ENCODE measurements at regions not wholly inside any gene's neighbourhood (a gene's known extent, or its start where the extent isn't known, plus 50 kb on each side); places are given as distances from the start of the nearest gene placed in this dataset.

DNA sequence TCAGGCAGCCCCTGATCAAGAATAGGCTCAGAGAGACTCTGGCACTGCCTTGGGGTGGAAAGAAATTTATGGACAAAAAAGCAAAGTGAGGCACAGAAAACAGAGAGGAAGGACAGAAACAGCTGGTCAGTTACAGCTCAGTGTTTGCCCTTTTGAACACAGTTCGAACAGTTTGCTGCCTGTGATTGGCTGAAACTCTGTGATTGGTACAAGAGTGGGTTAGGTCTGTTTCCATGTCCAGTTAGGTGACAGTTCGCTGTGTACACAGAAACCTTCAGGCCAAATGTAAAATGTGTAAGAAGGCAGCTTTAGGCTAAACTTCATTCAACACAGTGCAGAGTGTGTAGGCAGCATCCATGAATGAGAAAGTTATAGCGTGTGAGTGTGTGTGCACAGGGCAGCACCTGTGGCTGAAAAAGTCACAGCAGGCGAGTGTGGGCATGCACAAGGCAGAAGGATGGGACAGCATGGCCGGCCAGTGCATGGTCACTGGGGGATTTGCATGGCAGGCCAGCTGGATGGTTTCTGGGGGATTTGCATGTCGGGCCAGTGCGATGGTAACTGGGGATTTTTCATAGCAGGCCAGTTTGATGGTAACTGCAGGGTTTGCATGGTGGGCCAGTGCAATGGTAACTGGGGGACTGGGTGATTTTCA, 75.4 kb upstream of the FRMD1 start:
- no peak for DNase-seq

DNA sequence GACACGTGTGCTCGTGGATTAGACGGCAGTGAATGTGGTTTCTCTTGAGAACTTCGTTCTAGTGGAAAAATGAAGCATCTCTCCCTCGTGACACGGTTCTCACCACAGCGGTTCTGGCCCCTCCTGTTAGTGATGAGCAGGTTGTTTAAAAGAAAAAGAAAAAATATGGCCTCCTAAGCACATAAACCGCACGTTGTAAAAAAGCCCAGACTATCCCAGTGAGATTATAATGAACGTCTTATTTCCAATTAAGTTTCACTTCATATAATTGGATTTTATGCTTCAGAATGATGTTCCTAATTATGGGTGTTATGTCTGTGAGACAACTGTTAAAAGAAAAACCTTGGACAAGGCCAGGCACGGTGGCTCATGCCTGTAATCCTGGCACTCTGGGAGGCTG, 74.5 kb upstream of the FRMD1 start:
- no peak for DNase-seq

DNA sequence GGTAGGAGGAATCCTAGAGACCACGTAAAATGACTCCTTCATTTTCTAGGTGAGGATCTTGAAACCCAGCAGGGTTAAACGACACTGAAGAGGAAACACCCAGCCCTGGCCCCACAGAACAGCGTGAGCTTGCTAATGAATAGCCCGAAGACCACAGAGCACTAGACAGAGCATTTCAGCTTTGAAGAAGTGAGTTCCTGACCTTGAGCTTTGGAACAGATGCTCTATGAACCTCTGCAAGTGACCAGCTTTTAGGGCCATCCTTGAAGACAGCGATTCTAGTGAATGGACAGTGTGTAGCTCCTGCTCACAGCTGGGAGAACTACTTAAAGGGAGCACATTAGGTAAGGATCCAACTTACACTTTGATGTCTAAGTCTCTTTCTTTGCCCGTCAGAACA, 74.0 kb upstream of the FRMD1 start:
- no peak for DNase-seq

DNA sequence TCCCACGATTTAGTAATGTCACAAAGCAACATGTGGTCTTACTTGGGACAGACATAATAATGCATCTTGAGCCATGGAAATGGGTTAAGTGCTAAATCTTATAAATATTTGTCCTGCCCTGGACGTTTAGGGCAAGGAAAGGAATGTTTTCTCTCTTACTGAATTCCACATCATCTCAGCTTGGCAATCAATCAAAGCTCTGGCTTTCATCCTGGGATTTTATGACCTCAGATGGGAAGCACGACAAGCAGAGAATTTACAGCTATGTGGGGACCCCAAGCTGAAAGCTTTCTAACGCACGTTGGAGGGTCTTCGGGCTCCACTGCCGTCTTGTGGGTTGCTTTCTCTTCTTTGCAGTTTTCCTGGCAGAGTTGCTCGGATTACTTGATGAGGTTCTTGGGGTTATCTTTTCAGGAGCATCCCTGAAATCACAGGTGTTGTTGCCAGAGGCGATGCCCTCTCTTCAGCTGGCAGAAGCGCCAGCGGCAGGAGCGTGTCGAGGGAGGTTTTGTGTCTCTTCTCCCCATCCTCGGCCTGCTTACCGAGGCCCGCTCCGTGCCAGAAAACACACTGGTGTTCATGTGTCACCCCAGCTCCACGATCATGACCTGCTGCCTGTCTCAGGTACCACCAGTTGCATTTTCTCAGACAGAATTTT, 73.4 kb upstream of the FRMD1 start:
- DNase-seq, result no peak

DNA sequence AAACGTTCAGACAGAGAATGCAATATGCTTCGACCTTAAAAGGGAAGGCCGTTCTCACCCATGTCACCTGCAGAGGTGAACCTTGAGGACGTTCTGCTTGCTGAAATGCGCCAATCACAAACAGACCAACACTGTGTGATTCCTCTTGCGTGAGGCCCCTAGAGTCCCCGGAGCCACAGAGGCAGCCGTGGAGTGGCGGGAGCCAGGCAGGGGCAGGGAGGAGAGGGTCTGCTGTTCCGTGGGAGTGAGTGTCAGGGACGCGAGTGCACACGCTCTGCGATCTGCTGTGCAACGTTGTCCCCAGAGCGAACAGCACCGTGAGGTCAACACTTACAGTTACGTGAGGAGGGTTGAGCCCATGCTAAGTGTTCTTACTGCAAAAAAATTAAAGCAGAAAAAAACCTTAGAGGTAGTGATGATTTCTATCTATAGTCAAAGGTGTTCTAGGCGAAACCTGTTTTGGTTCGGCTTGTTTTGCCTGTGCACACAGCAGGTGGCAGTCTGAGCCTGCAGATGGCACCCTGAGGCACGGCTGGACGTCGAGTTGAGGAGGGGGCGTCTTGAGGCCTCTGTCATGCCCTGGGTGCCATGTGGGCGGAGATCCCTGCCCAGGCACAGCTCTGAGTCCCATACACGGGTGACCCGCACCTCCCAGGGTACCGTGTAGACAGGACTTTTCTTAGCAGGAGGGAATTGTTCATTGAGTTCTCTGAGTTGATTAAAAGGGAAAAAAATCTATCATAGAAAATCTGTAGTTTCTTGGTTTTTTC, 71.7 kb upstream of the FRMD1 start:
- no peak for DNase-seq

DNA sequence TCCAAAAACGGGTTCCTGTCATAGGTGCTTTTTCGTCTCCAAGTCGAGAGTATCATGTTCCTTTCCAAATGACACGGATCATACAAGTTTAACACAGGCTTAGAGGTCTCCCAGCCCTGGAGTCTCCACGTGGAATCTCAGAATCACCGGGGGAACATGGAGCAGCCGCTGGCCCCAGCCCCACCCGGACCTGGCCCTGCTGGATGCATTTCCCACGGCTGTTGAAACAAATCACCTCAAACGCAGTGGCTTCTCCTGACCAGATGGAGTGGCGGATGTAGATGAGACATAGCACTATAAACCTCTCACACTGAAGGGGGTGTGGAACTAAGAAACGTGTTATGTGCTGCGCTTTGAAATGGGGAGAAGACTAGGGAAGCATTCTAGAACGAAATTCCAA, 70.0 kb upstream of the FRMD1 start:
- DNase-seq, result no peak

DNA sequence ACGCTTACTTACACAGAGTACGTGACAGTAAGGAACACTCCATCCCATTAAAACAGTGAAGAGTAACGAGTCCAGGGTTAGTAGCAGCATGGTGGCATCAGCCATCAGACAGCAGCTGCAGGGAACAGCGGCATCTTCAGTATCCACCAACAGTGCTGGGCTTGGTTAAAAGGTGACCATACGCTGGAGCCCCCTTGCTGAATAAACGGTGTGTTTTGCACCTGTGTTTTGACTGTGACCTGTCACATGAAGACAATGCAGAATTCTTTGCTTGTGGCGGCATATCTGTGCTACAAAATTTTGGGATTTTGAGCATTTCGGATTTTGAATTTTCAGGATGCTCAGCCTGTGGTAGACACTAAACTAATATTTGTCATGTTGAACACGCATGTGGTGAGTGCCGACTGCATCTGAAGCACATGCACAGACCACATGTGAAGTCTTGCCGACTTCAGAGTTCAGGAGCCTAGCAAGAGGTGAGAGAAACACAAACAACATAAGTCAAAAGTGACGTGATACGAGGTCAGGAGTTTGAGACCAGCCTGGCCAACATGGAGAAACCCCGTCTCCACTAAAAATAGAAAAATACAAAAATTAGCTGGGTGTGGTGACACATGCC, 69.3 kb upstream of the FRMD1 start:
- peak; percentile 1 for DNase-seq

DNA sequence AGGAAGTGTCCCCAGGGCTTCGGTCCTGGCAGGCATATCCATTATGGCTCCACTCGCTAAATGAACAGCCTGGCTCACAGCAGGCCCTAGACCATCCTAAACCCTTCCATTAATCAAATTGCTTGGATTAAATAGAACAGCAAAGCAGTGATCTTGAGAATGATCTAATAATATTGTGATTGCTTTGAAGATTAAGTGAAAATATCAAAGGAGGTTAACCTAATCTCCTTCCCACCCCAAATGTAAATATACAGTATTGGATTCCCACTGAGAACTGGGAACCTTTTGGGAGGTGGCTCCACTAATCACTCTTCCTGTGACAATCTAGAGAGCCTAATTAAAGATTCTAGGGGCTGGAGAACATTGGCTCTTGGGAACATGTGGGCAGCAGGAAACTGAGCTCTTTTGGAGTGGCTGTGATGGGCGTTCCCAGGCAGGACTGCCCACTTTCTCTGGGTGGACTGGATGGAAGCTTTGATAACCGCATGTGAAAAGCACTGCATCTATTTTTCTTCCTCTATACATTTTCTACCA, 68.3 kb upstream of the FRMD1 start:
- DNase-seq, result peak; percentile 1

DNA sequence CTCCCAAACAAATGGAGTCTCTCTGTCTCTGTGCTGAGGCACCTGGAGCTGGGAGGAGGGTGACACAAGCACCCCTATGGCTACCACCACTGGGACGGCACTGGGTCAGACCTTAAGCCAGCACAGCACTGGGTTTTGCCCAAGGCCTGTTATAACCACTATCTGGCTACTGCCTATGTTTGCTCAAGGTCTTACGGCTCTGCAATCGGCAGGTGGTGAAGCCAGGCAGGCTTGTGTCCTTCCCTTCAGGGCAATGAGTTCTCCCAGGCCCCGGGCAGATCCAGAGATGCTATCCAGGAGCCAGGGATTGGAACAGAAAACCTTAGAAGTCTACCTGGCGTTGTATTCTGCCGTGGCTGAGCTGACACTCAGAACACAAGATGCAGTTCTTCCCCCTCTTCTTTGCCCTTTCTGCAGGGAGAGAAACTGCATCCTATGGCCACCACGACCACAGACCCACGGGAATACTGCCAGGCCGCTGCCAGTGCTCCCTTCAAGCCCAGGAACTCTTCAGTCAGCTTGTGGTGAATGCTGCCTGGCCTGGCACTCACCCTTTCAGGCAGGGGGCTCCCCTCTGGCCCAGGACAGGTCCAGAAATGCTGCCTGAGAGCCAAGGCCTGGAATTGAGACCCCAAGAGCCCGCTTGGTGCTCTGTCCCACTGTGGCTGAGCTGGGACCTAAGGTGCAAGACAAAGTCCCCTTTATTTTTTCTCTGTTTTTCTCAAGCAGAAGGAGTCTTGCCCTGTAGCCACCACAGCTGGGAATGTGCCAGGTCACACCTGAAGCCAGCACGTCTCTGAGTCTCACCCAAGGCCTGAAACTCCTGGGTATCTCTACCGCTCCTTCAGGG, 67.0 kb upstream of the FRMD1 start:
- DNase-seq, result no peak

DNA sequence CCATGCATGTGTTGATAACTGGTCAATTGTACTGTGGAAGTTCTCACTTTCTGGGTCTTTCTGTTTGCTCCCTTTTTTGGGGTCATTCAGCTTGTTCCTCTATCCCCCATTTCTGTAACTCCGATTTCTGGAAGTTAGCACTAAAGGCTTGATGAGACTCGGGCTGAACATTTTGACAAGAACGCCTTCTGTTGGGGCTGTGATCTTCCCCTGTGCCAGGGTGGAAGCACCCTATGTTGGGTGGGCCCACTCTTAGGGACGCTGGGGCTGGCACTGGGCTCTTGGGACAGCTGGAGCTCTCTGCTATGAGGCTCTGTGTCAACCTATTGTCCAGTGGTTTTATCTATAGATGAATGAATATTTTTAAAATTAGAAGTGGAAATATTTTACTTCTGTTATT, 60.1 kb upstream of the FRMD1 start:
- DNase-seq, result no peak

DNA sequence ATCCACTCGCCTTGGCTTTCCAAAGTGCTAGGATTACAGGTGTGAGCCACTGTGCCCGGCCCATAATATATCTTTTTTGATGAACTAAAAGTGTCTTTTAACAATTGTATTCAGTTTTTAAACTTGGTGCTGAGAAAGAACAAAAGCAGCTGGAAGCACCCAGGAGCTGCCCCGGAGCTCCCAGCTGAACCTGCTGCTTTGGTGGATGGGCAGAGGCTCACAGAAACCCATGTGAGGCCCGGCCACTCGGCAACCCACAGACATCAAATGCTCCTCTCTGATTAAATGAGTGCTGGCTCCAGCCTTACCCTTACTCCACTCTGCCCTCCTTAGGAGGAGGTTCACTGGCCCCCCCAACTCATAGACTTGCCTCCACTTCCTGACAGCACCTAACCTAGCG, 59.4 kb upstream of the FRMD1 start:
- DNase-seq, result no peak

DNA sequence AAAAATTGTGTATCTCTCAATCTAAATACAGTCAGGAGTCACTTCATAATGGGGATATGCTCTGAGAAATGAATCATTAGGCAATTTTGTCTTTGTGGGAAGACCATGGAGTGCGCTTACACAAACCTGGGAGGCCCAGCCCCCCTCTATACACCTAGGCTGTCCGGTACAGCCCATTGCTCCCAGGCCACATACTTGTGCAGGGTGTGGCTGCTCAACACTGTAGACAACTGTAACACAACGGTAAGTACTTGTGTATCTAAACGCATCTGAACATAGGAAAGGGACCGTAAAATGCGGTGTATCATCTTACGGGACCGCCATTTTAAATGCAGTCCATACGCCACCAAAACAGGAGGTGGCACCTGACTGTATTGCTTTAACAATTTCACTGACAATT, 58.0 kb upstream of the FRMD1 start:
- no peak for DNase-seq

DNA sequence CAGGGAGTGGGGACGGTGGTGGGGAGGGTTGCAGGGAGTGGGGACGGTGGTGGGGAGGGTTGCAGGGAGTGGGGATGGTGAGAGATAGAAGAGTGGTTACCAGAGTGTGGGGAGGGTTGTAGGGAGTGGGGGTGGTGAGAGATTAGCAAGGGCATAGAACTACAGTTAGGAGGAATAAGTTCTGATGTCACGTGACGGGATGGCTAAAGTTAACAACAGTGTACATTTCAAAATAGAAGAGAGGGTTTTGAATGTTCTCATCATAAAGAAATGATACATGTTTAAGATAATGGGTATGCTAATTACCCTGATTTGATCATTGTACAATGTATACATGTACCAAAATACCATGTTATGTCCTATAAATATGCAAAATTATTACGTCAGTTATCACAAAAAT, 57.6 kb upstream of the FRMD1 start:
- DNase-seq, result no peak

DNA sequence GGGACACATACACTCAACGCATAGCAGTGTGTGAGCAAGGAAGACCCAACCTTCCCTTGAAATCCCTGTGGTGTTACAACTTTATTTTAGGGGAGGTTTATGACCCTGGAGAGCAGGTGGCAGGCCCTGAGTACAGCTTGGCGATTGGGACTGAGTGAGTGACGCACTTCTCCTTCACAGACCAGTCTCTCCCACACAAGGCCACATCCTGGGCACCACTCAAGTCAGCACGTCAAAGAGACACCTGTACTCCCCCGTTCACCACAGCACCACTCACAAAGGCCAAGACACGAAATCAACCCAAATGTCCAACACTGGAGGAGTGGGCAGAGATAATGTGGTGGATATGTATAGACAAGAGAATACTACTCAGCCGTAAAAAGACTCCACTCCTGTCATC, 57.0 kb upstream of the FRMD1 start:
- peak; percentile 2 for DNase-seq

DNA sequence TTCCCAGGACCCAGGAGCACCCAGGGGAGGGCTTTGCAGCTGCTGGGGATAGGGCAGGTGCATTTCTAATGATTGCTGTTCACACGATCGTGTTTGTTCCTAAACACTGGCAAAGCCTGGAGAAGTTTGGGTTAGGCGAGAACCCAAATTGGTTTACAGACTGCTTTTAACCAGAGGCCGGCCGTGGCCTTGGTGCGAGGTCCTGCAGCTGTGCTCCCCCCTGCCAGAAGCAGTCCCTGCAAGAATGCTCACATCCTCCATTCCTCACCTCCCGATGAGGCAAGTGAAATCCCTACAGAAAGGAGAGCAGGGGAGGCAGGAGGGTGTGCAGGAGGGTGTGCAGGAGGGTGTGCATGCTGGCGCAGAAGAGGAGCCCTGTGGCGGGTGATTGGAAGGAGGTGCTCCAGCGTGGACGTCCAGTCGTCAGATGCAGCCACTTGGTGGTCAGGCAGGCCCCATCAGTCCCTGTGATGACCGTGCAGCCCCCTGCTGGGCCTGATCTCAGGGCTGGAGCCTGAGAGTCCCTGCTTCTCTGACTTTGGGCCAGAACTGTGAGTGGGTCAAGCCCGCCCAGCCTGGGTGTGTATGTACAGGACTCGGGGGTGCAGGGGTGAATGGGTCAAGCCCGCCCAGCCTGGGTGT, 55.7 kb upstream of the FRMD1 start:
- DNase-seq, result peak; percentile 1

DNA sequence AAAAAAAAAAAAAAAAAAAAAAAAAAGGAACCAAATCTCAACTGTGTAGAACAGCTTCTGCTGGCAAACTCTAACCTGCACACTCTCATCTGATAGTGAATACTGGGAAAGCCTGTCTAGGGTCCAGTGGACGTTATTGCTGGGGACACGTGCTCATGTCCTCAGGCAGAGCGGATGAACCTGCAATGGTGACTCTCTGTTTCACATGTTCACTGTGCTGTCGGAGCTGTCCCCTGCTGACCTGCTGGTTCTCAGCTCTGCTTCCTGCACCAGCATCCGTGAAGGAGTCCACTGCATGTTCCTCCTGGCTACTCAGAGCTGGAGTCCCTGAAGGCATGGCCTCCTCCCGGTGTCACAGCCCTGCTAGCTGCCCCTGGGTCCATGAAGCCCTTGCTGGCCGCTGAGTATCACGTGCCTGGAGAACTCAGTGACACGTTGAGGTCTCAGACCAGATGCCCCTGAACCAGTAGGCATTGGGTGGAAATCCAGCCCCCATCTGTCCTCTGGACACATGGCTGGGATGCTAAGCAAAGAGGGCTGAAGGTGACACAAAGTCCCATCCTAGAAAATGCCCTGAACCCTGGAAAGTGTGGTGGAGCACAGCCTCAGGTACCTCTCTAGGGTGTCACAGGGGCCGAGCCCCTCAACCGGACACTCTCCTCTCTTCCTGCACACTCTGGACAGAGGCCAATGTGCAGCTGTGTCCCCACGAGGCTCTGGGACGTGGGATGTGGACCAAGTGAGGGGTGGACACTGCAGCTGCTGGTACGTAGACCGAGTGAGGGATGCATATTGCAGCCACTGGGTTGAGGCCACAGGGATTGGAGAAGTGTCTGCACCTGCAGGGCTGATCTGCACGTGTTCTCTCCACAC, 54.9 kb upstream of the FRMD1 start:
- peak; percentile 1 for DNase-seq

DNA sequence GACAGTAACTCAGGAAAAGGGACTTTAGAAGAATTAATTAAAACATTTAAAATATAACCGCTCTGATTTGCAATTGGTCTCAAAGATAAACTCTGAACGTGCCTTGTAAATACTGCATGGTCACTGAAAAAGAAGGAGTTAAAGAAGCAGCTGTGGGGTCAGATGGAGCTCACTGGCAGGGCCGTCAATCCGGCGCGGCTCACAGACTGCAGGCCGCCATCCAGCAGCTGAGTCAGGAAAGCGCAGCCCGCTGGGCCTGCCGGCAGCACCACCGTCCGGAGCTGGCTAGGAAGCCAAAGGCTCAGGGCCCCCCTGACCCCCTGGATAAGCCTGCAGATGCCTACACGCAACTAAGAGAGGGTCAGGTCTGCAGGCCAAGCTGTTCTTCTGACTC, 54.2 kb upstream of the FRMD1 start:
- DNase-seq, result peak; percentile 1

DNA sequence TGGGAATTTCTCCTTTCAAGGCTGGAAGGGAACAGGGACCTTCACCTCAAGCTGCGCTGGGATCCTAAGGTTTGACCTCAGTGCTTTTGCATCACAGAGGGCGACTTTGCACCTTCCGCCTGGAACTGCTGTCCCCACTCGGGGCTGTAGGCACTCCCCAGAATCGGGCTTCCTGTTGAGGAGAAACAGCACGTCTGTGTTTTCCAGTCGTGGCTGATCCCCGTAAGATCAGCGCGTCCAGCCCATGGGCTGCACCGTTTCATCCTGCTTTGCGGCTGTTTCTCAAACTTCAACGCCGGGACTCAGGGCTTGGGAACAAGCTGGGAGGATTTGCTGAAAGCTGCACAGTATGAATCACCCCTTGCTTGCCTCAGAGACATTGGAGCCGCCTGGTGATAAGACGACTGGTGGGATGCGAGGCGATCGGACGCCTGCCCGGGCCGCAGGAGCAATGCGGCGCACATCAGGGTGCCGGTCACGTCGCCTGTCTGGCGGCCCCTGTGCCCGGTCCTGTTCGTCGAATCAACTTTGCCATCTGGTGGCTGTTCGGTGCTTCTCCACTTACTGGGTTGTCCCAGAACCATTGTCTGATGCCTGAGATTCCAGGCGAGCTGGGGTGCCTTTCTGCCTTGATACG, 53.6 kb upstream of the FRMD1 start:
- DNase-seq, result peak; percentile 1

DNA sequence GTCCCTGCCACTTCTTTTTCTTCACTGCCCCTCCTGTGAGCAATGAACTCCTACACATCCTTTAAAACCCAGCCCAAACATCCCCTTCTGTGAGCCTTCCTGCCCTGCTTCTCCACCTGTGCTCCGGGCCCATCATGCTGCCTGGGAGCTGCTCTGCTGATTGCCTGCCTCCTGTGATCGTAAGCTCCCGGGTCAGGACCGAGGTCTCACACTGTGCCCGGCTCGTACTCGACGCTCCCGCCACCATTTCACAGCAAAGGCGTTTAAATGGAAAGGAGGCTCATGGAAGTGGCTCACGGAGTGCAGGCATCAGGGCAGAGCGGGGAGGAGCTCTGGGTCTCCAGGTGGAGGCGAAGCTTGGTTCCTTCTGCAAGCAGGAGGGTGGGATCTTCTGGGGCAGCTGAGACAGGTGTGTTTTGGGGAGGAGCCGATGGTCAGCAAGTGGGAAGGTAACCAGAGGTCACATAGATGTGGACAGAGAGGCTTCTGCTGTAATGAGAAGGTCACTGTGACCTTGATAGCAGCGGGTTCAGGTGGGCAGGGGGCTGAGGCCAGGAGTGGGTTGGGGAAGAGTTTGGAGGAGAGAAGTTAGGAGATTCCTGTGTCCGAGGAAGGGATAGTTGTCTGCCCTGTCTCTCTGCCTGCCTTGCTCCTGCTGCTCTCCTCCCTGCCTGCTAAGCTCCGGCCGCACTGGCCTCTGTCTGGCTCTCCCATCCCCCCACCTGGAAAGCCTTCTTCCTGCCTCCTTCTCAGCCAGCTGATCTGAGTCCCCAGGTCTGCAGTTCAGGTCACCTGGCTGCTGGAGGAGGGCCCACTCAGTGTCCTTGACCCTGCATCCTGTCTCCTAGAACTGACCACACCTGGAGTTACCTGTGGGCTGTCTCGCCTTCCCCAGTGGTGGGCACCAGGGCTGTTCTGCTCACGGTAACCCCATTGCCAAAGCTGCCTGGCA, 52.7 kb upstream of the FRMD1 start:
- no peak for DNase-seq
